ENCODE measurements at regions not wholly inside any gene's neighbourhood (a gene's known extent, or its start where the extent isn't known, plus 50 kb on each side); places are given as distances from the start of the nearest gene placed in this dataset.
A peak's percentile ranks its signal among the peaks of the same experiment; 100 is the strongest.

- no peak for DNase-seq
Observed at GRCh38 chr2:173649527-173650219, 295.0 kb downstream of the CDCA7 start.

- no peak for DNase-seq
Observed at GRCh38 chr2:173651891-173652290, 297.2 kb downstream of the CDCA7 start.

GRCh38 chr2:173652311-173652710 lies 297.6 kb downstream of the CDCA7 start:
- DNase-seq: peak; percentile 93

- DNase-seq: peak; percentile 96
Observed at GRCh38 chr2:173652767-173653431, 298.2 kb downstream of the CDCA7 start.

- DNase-seq: no peak
Observed at GRCh38 chr2:173653432-173653805, 298.7 kb downstream of the CDCA7 start.

GRCh38 chr2:173654161-173654895 lies 299.7 kb downstream of the CDCA7 start:
- DNase-seq: no peak

GRCh38 chr2:173654896-173655265 lies 300.2 kb downstream of the CDCA7 start:
- no peak for DNase-seq

- no peak for DNase-seq
Observed at GRCh38 chr2:173656086-173656485, 301.4 kb downstream of the CDCA7 start.

GRCh38 chr2:173657996-173658717 lies 303.5 kb downstream of the CDCA7 start:
- peak; percentile 95 for DNase-seq

- DNase-seq: peak; percentile 81
Observed at GRCh38 chr2:173658946-173659371, 304.3 kb downstream of the CDCA7 start.

GRCh38 chr2:173659509-173659908 lies 304.8 kb downstream of the CDCA7 start:
- peak; percentile 14 for DNase-seq

- DNase-seq: no peak
Observed at GRCh38 chr2:173661586-173661985, 303.6 kb downstream of the SP3 start.

- no peak for DNase-seq
Observed at GRCh38 chr2:173663353-173663752, 301.8 kb downstream of the SP3 start.

GRCh38 chr2:173663835-173664512 lies 301.2 kb downstream of the SP3 start:
- no peak for DNase-seq

- DNase-seq: no peak
Observed at GRCh38 chr2:173664513-173664910, 300.7 kb downstream of the SP3 start.

GRCh38 chr2:173666171-173666888 lies 298.8 kb downstream of the SP3 start:
- DNase-seq: no peak

GRCh38 chr2:173667014-173667413 lies 298.2 kb downstream of the SP3 start:
- no peak for DNase-seq

GRCh38 chr2:173667415-173667814 lies 297.8 kb downstream of the SP3 start:
- no peak for DNase-seq

- peak; percentile 41 for DNase-seq
Observed at GRCh38 chr2:173669271-173669853, 295.8 kb downstream of the SP3 start.

- DNase-seq: no peak
Observed at GRCh38 chr2:173669888-173670287, 295.3 kb downstream of the SP3 start.

- DNase-seq: no peak
Observed at GRCh38 chr2:173672573-173673340, 292.4 kb downstream of the SP3 start.

Measured in fibroblast of skin of right quadriceps (primary cell).